Gastroesophageal sphincter (tissue), 3 donors: ENCODE measurements at regions not wholly inside any gene's neighbourhood (a gene's known extent, or its start where the extent isn't known, plus 50 kb on each side); places are given as distances from the start of the nearest gene placed in this dataset.

Experiments
- CTCF ChIP-seq, 4 experiments: fragments of 200-600 bp in 2 of 4; fragments of 450-650 bp in 2 of 4; sonication (generic) in 1 of 4; IDR thresholded peaks; one replicate each; pipeline ENCODE4 v1.5.1; 2017 to 2019; ENCODE audit warnings: antibody characterized with exemption in 4 of 4, mild to moderate bottlenecking in 2 of 4, moderate library complexity in 2 of 4
- EP300 ChIP-seq: sonication (generic); formaldehyde crosslinking; IDR thresholded peaks from one replicate; pipeline ENCODE4 v1.6.1; 2017; ENCODE audit warnings: antibody characterized with exemption, mild to moderate bottlenecking
- POLR2A ChIP-seq, 2 donors: fragments of 450-650 bp; IDR thresholded peaks; one replicate each; pipeline ENCODE4 v1.6.1; 2017; ENCODE audit warnings: antibody characterized with exemption in 2 of 2, mild to moderate bottlenecking in 2 of 2, moderate library complexity in 1 of 2
- POLR2AphosphoS5 ChIP-seq: sonication (generic); formaldehyde crosslinking; IDR thresholded peaks from one replicate; pipeline ENCODE4 v1.6.1; 2017; ENCODE audit warnings: antibody characterized with exemption

- TF ChIP-seq CTCF (IDR thresholded peaks at IDR 0.05) (no peak), POLR2A (IDR thresholded peaks at IDR 0.05) (no peak), EP300 (no peak), POLR2AphosphoS5 (no peak)
Measured at GRCh38 chr22:40107851-40108378, 69.8 kb upstream of the TNRC6B start.
